Brain microvascular endothelial cell (primary cell): ENCODE measurements at regions not wholly inside any gene's neighbourhood (a gene's known extent, or its start where the extent isn't known, plus 50 kb on each side); places are given as distances from the start of the nearest gene placed in this dataset.

ENCODE experiments used
- DNase-seq: peaks from one replicate; pipeline ENCODE4 v3.0.0-alpha.2; 2020
- H3K27ac ChIP-seq: fragments of 250-450 bp; sonication (Bioruptor Pico); 2 replicates; pipeline ENCODE4 v1.5.1; 2020; ENCODE audit warnings: mild to moderate bottlenecking, moderate library complexity
- H3K27me3 ChIP-seq: fragments of 250-450 bp; sonication (Bioruptor Pico); replicated peaks from 2 replicates; pipeline ENCODE4 v1.5.1; 2020; ENCODE audit warnings: mild to moderate bottlenecking
- H3K36me3 ChIP-seq: fragments of 250-450 bp; sonication (Bioruptor Pico); replicated peaks from 2 replicates; pipeline ENCODE4 v1.5.1; 2020; ENCODE audit warnings: mild to moderate bottlenecking
- H3K4me3 ChIP-seq: 2 replicates; pipeline ENCODE4 v1.5.1; 2011; ENCODE audit warnings: low read depth, mild to moderate bottlenecking, control low read depth, low read length, moderate library complexity
- CTCF ChIP-seq: IDR thresholded peaks from 2 replicates; pipeline ENCODE4 v1.5.1; 2011; ENCODE audit warnings: low read depth, mild to moderate bottlenecking, moderate library complexity, low read length, control low read depth, inconsistent platforms; ENCODE audit errors: missing control alignments
- in situ Hi-C: cut with HindIII; loops from 2 replicates; pipeline ENCODE4 v1.10.0; 2017; ENCODE audit warnings: low sequenced_read_pairs, low pct_ligation_motif_present

- DNase-seq = no peak
- Histone ChIP-seq H3K27ac (no peak overlapping the region), H3K27me3 (no peaks in the 10 kb centered on the region), H3K4me3 (no peak overlapping the region), H3K36me3 (no peaks in the 10 kb centered on the region)
- no peak for TF ChIP-seq CTCF
- in situ Hi-C loops = no loop called here
These were observed 200.9 kb upstream of the MID1 start for GRCh38 chrX:10821293-10821692.

DNA sequence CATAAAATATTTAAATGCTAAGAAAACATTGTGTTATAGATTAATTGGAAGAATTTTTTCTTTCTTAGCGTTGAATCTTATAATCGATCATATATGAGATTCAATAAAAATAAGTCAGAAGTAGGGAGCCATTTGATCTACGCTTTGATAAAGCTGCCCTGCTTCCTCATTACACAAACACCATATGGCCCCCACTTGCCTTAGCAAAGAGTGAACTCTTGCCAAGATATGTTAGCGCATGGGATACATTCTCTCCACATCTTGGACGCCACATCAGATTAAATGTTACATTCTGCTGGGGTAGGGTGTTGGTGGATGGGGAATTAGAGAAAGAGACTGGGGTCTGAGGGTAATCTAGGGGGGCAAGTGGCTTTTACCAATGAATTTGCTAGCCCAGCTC, 207.7 kb upstream of the MID1 start:
- Histone ChIP-seq H3K27me3 (no peaks in the 10 kb centered on the region), H3K4me3 (no peak overlapping the region), H3K36me3 (no peaks in the 10 kb centered on the region), H3K27ac (no peak overlapping the region)
- no peak for TF ChIP-seq CTCF
- no peak for DNase-seq
- in situ Hi-C loops = no loop called here

DNA sequence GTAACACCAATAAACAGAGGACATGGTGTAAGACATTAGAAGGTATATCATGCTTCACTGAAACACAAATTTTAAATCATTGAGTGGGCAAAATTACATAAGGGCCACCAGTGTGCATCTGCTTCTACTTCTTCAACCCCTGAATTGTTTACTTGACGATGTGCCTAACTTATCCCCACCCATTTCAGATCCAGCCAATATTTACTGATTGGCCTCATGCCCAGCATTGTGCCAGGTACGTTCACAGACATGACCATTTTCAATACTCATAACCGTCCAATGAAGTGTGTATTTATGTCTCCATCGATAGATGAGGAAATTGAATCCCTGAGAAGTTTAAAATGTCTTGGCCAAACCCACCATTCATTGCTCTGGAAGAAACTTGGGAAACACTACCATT, 208.3 kb upstream of the MID1 start:
- Histone ChIP-seq H3K27ac (no peak overlapping the region), H3K27me3 (no peaks in the 10 kb centered on the region), H3K4me3 (no peak overlapping the region), H3K36me3 (no peaks in the 10 kb centered on the region)
- TF ChIP-seq CTCF = no peak
- no peak for DNase-seq
- in situ Hi-C loops = no loop called here

GRCh38 chrX:10831716-10832502, 211.5 kb upstream of the MID1 start:
- TF ChIP-seq CTCF = no peak
- no peak overlapping the region for H3K27ac ChIP-seq
- in situ Hi-C loops = no loop called here
- H3K4me3 ChIP-seq = no peak overlapping the region
- H3K27me3 ChIP-seq = no peaks in the 10 kb centered on the region
- no peak for DNase-seq
- no peaks in the 10 kb centered on the region for H3K36me3 ChIP-seq

- in situ Hi-C loops = no loop called here
- no peak overlapping the region for H3K27ac ChIP-seq
These were observed 213.1 kb upstream of the MID1 start for GRCh38 chrX:10833299-10834169.

More at GRCh38 chrX:10833299-10834169, 213.1 kb upstream of the MID1 start:
- H3K4me3 ChIP-seq = no peak overlapping the region
- no peak for DNase-seq
- H3K36me3 ChIP-seq = no peaks in the 10 kb centered on the region
- no peaks in the 10 kb centered on the region for H3K27me3 ChIP-seq
- no peak for TF ChIP-seq CTCF
